ENCODE measurements at regions not wholly inside any gene's neighbourhood (a gene's known extent, or its start where the extent isn't known, plus 50 kb on each side); places are given as distances from the start of the nearest gene placed in this dataset.

DNA sequence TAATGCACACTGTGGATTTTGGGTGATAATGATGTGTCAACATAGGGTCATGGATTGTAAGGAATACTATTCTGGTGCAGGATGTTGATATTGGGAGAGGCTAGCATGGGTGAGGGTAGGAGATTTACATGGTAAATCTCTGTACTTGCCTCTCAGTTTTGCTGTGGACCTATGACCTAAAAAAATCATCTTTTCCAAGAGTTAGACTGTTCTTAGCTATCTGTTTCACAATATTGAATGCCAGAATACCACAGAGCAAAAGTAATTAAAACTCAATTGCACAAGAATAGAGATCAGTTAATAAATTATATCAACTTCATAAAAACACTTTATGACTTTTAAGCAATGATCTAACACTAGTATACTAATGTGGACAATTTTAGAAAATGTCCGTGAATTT, 651.6 kb downstream of the HTR1A start:
- no peak overlapping the region for H2AFZ ChIP-seq (ENCODE audit: low read length)

More for the DNA sequence above, 651.6 kb downstream of the HTR1A start:
- no peak overlapping the region for H3K18ac ChIP-seq (ENCODE audit: extremely low read depth, low read length)
- no peaks in the 10 kb centered on the region for H4K20me1 ChIP-seq (replicated peaks in 1 of 2; ENCODE audit: control insufficient read depth in 1 of 2, insufficient read depth in 2 of 2, low read length in 2 of 2)
- no peak overlapping the region for H2BK20ac ChIP-seq (ENCODE audit: low read length)
- no peak overlapping the region for H3K9ac ChIP-seq (replicated peaks in 1 of 4; ENCODE audit: extremely low read depth in 1 of 4, low read depth in 3 of 4, low read length in 3 of 4)
- FAIRE-seq (no peak), DNase-seq (ENCODE audit: low read depth in 1 of 2, low spot score in 2 of 2) (no peak)
- no peaks in the 10 kb centered on the region for H3K79me1 ChIP-seq (ENCODE audit: low read depth, low read length)
- H3K4ac ChIP-seq (replicated peaks; ENCODE audit: insufficient read length, low read depth, low read length), result no peak overlapping the region
- H3K79me2 ChIP-seq (ENCODE audit: control insufficient read depth in 1 of 2, insufficient read depth in 2 of 2, low read length in 2 of 2), result no peaks in the 10 kb centered on the region
- no peak overlapping the region for H3K4me2 ChIP-seq (ENCODE audit: insufficient read depth in 1 of 2, low read depth in 2 of 2, low read length in 2 of 2)
- H3K27me3 ChIP-seq (replicated peaks in 1 of 4; ENCODE audit: control insufficient read depth in 3 of 4, extremely low read depth in 1 of 4, insufficient read depth in 3 of 4, low read length in 3 of 4), result no peaks in the 10 kb centered on the region
- no peak overlapping the region for H2BK12ac ChIP-seq (ENCODE audit: low read depth, low read length)
- no peak overlapping the region for H3K23ac ChIP-seq (ENCODE audit: insufficient read length)
- H3K4me1 ChIP-seq (replicated peaks in 1 of 4; ENCODE audit: control insufficient read depth in 3 of 4, insufficient read depth in 4 of 4, low read length in 3 of 4), result no peaks in the 10 kb centered on the region
- H2AK5ac ChIP-seq (ENCODE audit: low read depth, low read length), result no peak overlapping the region
- H2BK120ac ChIP-seq (replicated peaks; ENCODE audit: low read depth, low read length), result no peak overlapping the region
- H2BK5ac ChIP-seq (ENCODE audit: low read depth, low read length), result no peak overlapping the region
- H3K23me2 ChIP-seq (ENCODE audit: low read depth, low read length), result no peaks in the 10 kb centered on the region
- no peak overlapping the region for H3K14ac ChIP-seq (ENCODE audit: insufficient read length)
- H4K5ac ChIP-seq (ENCODE audit: insufficient read length, low read depth, low read length), result no peak overlapping the region
- H3K56ac ChIP-seq (replicated peaks; ENCODE audit: insufficient read length, low read depth, low read length), result no peak overlapping the region
- POLR2A ChIA-PET (ENCODE audit: partially characterized antibody), result no interaction called here
- no peak overlapping the region for H2BK15ac ChIP-seq (ENCODE audit: low read length)
- 94% methylated on average over 1 of the region's 1 CpG; no CpG with 5 or more reads in 1 of the 2 experiments for WGBS, 2 experiments (ENCODE audit: extremely low coverage in 1 of 2, insufficient coverage in 1 of 2, insufficient read length in 1 of 2, insufficient replicate concordance in 2 of 2, low coverage in 1 of 2, low lambda C conversion rate in 2 of 2, missing lambda C conversion rate in 1 of 2)
- no peak overlapping the region for H3K27ac ChIP-seq (ENCODE audit: low read depth, low read length)
- no peak overlapping the region for H4K8ac ChIP-seq (ENCODE audit: extremely low read depth, insufficient read depth, low read length)
- CTCF ChIA-PET (ENCODE audit: partially characterized antibody), result no interaction called here
- H4K91ac ChIP-seq (replicated peaks; ENCODE audit: insufficient read length, low read length), result no peak overlapping the region
- no peak overlapping the region for H3K4me3 ChIP-seq (ENCODE audit: extremely low read depth in 1 of 4, insufficient read depth in 2 of 4, low read depth in 3 of 4, low read length in 4 of 4)
- TF ChIP-seq NANOG (IDR thresholded peaks at IDR 0.05; ENCODE audit: insufficient read depth, low read depth, low read length, poor library complexity, severe bottlenecking) (no peak), ASH2L (IDR thresholded peaks at IDR 0.05; ENCODE audit: low read length) (no peak), EZH2 (IDR thresholded peaks at IDR 0.05; ENCODE audit: low read depth, low read length, severe bottlenecking) (no peak), HDAC2 (IDR thresholded peaks at IDR 0.05; ENCODE audit: borderline replicate concordance in 1 of 2, low read depth in 2 of 2, low read length in 2 of 2) (no peak), EP300 (IDR thresholded peaks at IDR 0.05; ENCODE audit: borderline replicate concordance in 1 of 2, low read depth in 2 of 2, low read length in 2 of 2) (no peak), KDM5A (IDR thresholded peaks at IDR 0.05; ENCODE audit: low read length) (no peak), SP1 (IDR thresholded peaks at IDR 0.05; ENCODE audit: low read depth, low read length) (no peak), EGR1 (IDR thresholded peaks at IDR 0.05; ENCODE audit: borderline replicate concordance, low read depth, low read length) (no peak)
- TF ChIP-seq, protein P1, sequence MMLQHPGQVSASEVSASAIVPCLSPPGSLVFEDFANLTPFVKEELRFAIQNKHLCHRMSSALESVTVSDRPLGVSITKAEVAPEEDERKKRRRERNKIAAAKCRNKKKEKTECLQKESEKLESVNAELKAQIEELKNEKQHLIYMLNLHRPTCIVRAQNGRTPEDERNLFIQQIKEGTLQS (IDR thresholded peaks at IDR 0.05; ENCODE audit: insufficient read depth, low read depth, low read length), result no peak
- no peaks in the 10 kb centered on the region for H3K36me3 ChIP-seq (ENCODE audit: control insufficient read depth in 2 of 4, insufficient read depth in 4 of 4, low read length in 3 of 4)
- H3K9me3 ChIP-seq (ENCODE audit: insufficient read depth in 2 of 2, low read depth in 1 of 2, low read length in 1 of 2), result no peaks in the 10 kb centered on the region

All from H1 (cell line).